ENCODE measurements at regions not wholly inside any gene's neighbourhood (a gene's known extent, or its start where the extent isn't known, plus 50 kb on each side); places are given as distances from the start of the nearest gene placed in this dataset.

- TF ChIP-seq GATA3 (IDR thresholded peaks at IDR 0.05; ENCODE audit: low read depth, low read length) = no peak
- TF ChIP-seq GATA2 (IDR thresholded peaks at IDR 0.05; ENCODE audit: low read depth, low read length) = no peak
These were observed 810.2 kb upstream of the ALCAM start for GRCh38 chr3:104556372-104557078.
